GM23338 (cell line): ENCODE measurements at regions not wholly inside any gene's neighbourhood (a gene's known extent, or its start where the extent isn't known, plus 50 kb on each side); places are given as distances from the start of the nearest gene placed in this dataset.
A peak's percentile ranks its signal among the peaks of the same experiment; 100 is the strongest.

Experiments used
- ATAC-seq: fragments of 200-7000 bp; cut with Tn5 transposase; 3 replicates; pipeline ENCODE4 v1.9.1; 2020
- DNase-seq: peaks from one replicate; pipeline ENCODE4 v3.0.0-alpha.2; 2015; ENCODE audit warnings: low spot score
- H2AFZ ChIP-seq: fragments of 200-600 bp; sonication (generic); 2 replicates; pipeline ENCODE4 v1.8.0; 2016; ENCODE audit warnings: antibody characterized with exemption, mild to moderate bottlenecking, moderate library complexity
- H3F3A ChIP-seq: fragments of 200-600 bp; sonication (generic); replicated peaks from 2 replicates; pipeline ENCODE4 v1.8.0; 2017; ENCODE audit warnings: antibody characterized with exemption, mixed run types, low read depth
- H3K27ac ChIP-seq: fragments of 200-600 bp; sonication (generic); 2 replicates; pipeline ENCODE4 v1.6.1; 2016; ENCODE audit warnings: low read depth
- H3K27me3 ChIP-seq: fragments of 200-600 bp; sonication (generic); 2 replicates; pipeline ENCODE4 v1.8.0; 2016; ENCODE audit warnings: mild to moderate bottlenecking, mixed run types, moderate library complexity; ENCODE audit not compliant: insufficient read depth
- H3K36me3 ChIP-seq: fragments of 200-600 bp; sonication (generic); 2 replicates; pipeline ENCODE4 v1.8.0; 2016; ENCODE audit warnings: mild to moderate bottlenecking; ENCODE audit not compliant: insufficient read depth
- H3K4me1 ChIP-seq: fragments of 200-600 bp; sonication (generic); 2 replicates; pipeline ENCODE4 v1.8.0; 2016; ENCODE audit warnings: mild to moderate bottlenecking, moderate library complexity; ENCODE audit not compliant: insufficient read depth
- H3K4me2 ChIP-seq: fragments of 200-600 bp; sonication (generic); 2 replicates; pipeline ENCODE4 v1.7.1; 2017; ENCODE audit warnings: mixed run types
- H3K4me3 ChIP-seq: fragments of 200-600 bp; sonication (generic); 2 replicates; pipeline ENCODE4 v1.6.1; 2016; ENCODE audit warnings: mixed run types
- H3K79me2 ChIP-seq: fragments of 200-600 bp; sonication (generic); replicated peaks from 2 replicates; pipeline ENCODE4 v1.8.0; 2017; ENCODE audit warnings: mild to moderate bottlenecking; ENCODE audit not compliant: insufficient read depth
- H3K9me2 ChIP-seq: fragments of 200-600 bp; sonication (generic); 2 replicates; pipeline ENCODE4 v1.8.0; 2017; ENCODE audit not compliant: insufficient read depth
- H4K20me1 ChIP-seq: fragments of 200-600 bp; sonication (generic); replicated peaks from 2 replicates; pipeline ENCODE4 v1.8.0; 2017; ENCODE audit warnings: mild to moderate bottlenecking; ENCODE audit not compliant: insufficient read depth
- H3K27ac Mint-ChIP-seq: 2 replicates; pipeline ENCODE4 v1.8.0; 2020; ENCODE audit warnings: inconsistent platforms, mild to moderate bottlenecking, moderate library complexity, mixed read lengths
- H3K27me3 Mint-ChIP-seq: 3 replicates; pipeline ENCODE4 v1.8.0; 2022; ENCODE audit warnings: low read depth, mild to moderate bottlenecking, moderate library complexity, mixed read lengths, inconsistent platforms; ENCODE audit not compliant: insufficient read depth, poor library complexity
- H3K36me3 Mint-ChIP-seq: 3 replicates; pipeline ENCODE4 v1.8.0; 2021; ENCODE audit warnings: low read depth, mild to moderate bottlenecking, inconsistent platforms, moderate library complexity, mixed read lengths
- H3K4me1 Mint-ChIP-seq: 3 replicates; pipeline ENCODE4 v1.8.0; 2020; ENCODE audit warnings: mild to moderate bottlenecking, inconsistent platforms, mixed read lengths
- H3K4me3 Mint-ChIP-seq: 3 replicates; pipeline ENCODE4 v1.8.0; 2021; ENCODE audit warnings: moderate library complexity, mild to moderate bottlenecking, inconsistent platforms, mixed read lengths
- H3K9me3 Mint-ChIP-seq: 3 replicates; pipeline ENCODE4 v1.8.0; 2020; ENCODE audit warnings: moderate library complexity, mild to moderate bottlenecking, inconsistent platforms, mixed read lengths
- CTCF ChIP-seq, 2 experiments: fragments of 200-600 bp in 1 of 2; sonication (generic) in 1 of 2; conservative IDR thresholded peaks; 2 replicates each; pipeline versions ENCODE4 v1.5.1 to v1.6.1; 2016 to 2017; ENCODE audit warnings: antibody characterized with exemption in 2 of 2, low read depth in 2 of 2, mild to moderate bottlenecking in 2 of 2, moderate library complexity in 1 of 2
- JUNB ChIP-seq: IDR thresholded peaks from one replicate; pipeline ENCODE4 v1.6.1; 2016; ENCODE audit warnings: antibody characterized with exemption; ENCODE audit not compliant: unreplicated experiment
- NANOG ChIP-seq: IDR thresholded peaks from 2 replicates; pipeline ENCODE4 v1.6.1; 2016; ENCODE audit warnings: antibody characterized with exemption, borderline replicate concordance
- POLR2AphosphoS5 ChIP-seq: IDR thresholded peaks from 2 replicates; pipeline ENCODE4 v1.6.1; 2016; ENCODE audit warnings: antibody characterized with exemption, low read depth
- REST ChIP-seq: IDR thresholded peaks from one replicate; pipeline ENCODE4 v1.6.1; 2018; ENCODE audit warnings: antibody characterized with exemption; ENCODE audit not compliant: unreplicated experiment
- STAT1 ChIP-seq: IDR thresholded peaks from one replicate; pipeline ENCODE4 v1.6.1; 2016; ENCODE audit warnings: antibody characterized with exemption; ENCODE audit not compliant: unreplicated experiment
- ZNF114 ChIP-seq: fragments of 250-450 bp; sonication (Bioruptor Pico); IDR thresholded peaks from 2 replicates; pipeline ENCODE4 v1.5.0; 2020; ENCODE audit warnings: mild to moderate bottlenecking, moderate library complexity
- ZNF462 ChIP-seq: fragments of 250-450 bp; sonication (Bioruptor Pico); IDR thresholded peaks from 2 replicates; pipeline ENCODE4 v1.5.0; 2020; ENCODE audit warnings: mild to moderate bottlenecking, moderate library complexity

DNA sequence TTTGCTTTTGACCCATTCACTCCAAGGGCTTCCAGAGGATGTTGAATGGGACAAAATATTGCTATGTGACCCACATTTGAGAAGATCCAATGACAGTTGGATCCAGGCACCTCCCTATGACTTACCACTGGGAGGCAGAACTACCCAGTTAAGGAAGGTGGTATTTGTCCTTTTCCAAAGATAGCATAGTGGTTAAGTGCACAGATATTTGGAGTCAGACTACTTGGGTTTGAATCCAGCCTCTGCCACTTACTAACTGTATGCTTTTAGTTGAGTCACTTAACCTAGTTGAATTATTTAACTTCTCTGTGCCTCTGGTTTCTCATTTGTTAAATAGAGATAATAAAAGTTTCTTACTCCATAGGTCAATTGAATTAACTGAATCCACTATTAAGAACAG, 74.5 kb upstream of the PALM2AKAP2 start:
- Histone ChIP-seq H3K4me2 (no peak overlapping the region), H2AFZ (no peak overlapping the region), H3K4me1 (no peaks in the 10 kb centered on the region), H3K9me2 (no peaks in the 10 kb centered on the region), H3K27me3 (no peaks in the 10 kb centered on the region), H3K4me3 (no peak overlapping the region), H3F3A (no peaks in the 10 kb centered on the region), H4K20me1 (no peaks in the 10 kb centered on the region), H3K27ac (no peak overlapping the region), H3K79me2 (no peaks in the 10 kb centered on the region), H3K36me3 (no peaks in the 10 kb centered on the region)
- ATAC-seq: peak; percentile 69
- peak; percentile 39 for DNase-seq
- Mint-ChIP-seq H3K36me3 (no peaks in the 10 kb centered on the region), H3K4me3 (no peak overlapping the region), H3K27ac (no peak overlapping the region), H3K4me1 (peaks cover 4% of the 10 kb centered on the region; the same call in 1 of the 3 replicates), H3K27me3 (peaks cover 2% of the 10 kb centered on the region), H3K9me3 (no peaks in the 10 kb centered on the region)
- TF ChIP-seq NANOG (no peak), ZNF114 (CRISPR knock-in tag) (no peak), POLR2AphosphoS5 (no peak), CTCF (conservative IDR thresholded peaks at IDR 0.05; ENCODE audit: low read depth in 2 of 2) (peak in 1 of 2 experiments; percentile 62; a peak in 3 of 4 replicates), JUNB (no peak)

- Mint-ChIP-seq H3K27ac (no peak overlapping the region), H3K36me3 (no peaks in the 10 kb centered on the region), H3K9me3 (no peaks in the 10 kb centered on the region), H3K4me1 (peaks cover 4% of the 10 kb centered on the region; the same call in 1 of the 3 replicates), H3K4me3 (no peak overlapping the region), H3K27me3 (peaks cover 2% of the 10 kb centered on the region)
- Histone ChIP-seq H3K36me3 (no peaks in the 10 kb centered on the region), H3K4me1 (no peaks in the 10 kb centered on the region), H4K20me1 (no peaks in the 10 kb centered on the region), H3K4me2 (no peak overlapping the region), H3K27ac (no peak overlapping the region), H2AFZ (0 out of 2 replicates have a peak overlapping the region, but pooled peaks have one; percentile 38), H3K9me2 (no peaks in the 10 kb centered on the region), H3F3A (no peaks in the 10 kb centered on the region), H3K27me3 (no peaks in the 10 kb centered on the region), H3K4me3 (no peak overlapping the region), H3K79me2 (no peaks in the 10 kb centered on the region)
- DNase-seq (no peak), ATAC-seq (no peak)
- TF ChIP-seq STAT1 (no peak), REST (no peak), ZNF462 (CRISPR knock-in tag) (no peak), POLR2AphosphoS5 (no peak), CTCF (conservative IDR thresholded peaks at IDR 0.05; ENCODE audit: low read depth in 2 of 2) (no peak), ZNF114 (CRISPR knock-in tag) (no peak)
Observed at GRCh38 chr9:109707355-109707754, 72.6 kb upstream of the PALM2AKAP2 start.
